ENCODE measurements at regions not wholly inside any gene's neighbourhood (a gene's known extent, or its start where the extent isn't known, plus 50 kb on each side); places are given as distances from the start of the nearest gene placed in this dataset.

GRCh38 chr1:219755234-219755633 is 142.3 kb upstream of the ZC3H11B start:
- TF ChIP-seq CTCF (IDR thresholded peaks at IDR 0.05) (no peak), POLR2A (IDR thresholded peaks at IDR 0.05; ENCODE audit: low read depth) (no peak)

Measured in esophagus muscularis mucosa (tissue), 3 donors.